GM18909 (cell line): ENCODE measurements at regions not wholly inside any gene's neighbourhood (a gene's known extent, or its start where the extent isn't known, plus 50 kb on each side); places are given as distances from the start of the nearest gene placed in this dataset.
"Not testable (repeated sequence)": the region's sequence is repeated elsewhere in the genome, so short reads cannot be mapped to it uniquely, and the experiment has no call there.

ENCODE experiments used
- ATAC-seq: cut with Tn5 transposase; IDR thresholded peaks from one replicate; pipeline ENCODE4 v1.9.1; 2021; ENCODE audit warnings: mild to moderate bottlenecking; ENCODE audit not compliant: unreplicated experiment, poor library complexity

GRCh38 chr4:145255311-145255710, 74.9 kb upstream of the OTUD4 start:
- not testable (repeated sequence) for ATAC-seq

GRCh38 chr4:145252190-145252589, 71.8 kb upstream of the OTUD4 start:
- ATAC-seq, result no peak

GRCh38 chr4:145251391-145251790, 71.0 kb upstream of the OTUD4 start:
- ATAC-seq, result no peak

GRCh38 chr4:145248971-145249370, 68.6 kb upstream of the OTUD4 start:
- ATAC-seq, result no peak

- ATAC-seq, result no peak
Observed at GRCh38 chr4:145248502-145248901, 68.1 kb upstream of the OTUD4 start.

- peak; percentile 99 for ATAC-seq
Observed at GRCh38 chr4:145234091-145234706, 53.8 kb upstream of the OTUD4 start.

- no peak for ATAC-seq
Observed at GRCh38 chr4:145231906-145232700, 51.7 kb upstream of the OTUD4 start.

- no peak for ATAC-seq
Observed at GRCh38 chr4:145230726-145231125, 50.3 kb upstream of the OTUD4 start.
